GM12878 (cell line): ENCODE measurements at regions not wholly inside any gene's neighbourhood (a gene's known extent, or its start where the extent isn't known, plus 50 kb on each side); places are given as distances from the start of the nearest gene placed in this dataset.

Experiments used
- ATAC-seq: fragments of 200-7000 bp; cut with Tn5 transposase; 3 replicates; pipeline ENCODE4 v1.9.1; 2020; ENCODE audit warnings: mild to moderate bottlenecking, moderate library complexity
- BruUV-seq: library from RNA; stranded (reverse); fragments of 400-500 nt; replicated peaks from 2 replicates; lab custom pipeline; 2021; lab: Mats Ljungman, UMichigan
- CTCF ChIA-PET: fragments of 300-600 bp; sonication (Branson Sonifier 250); formaldehyde crosslinking; extraction: SDS; loops from one replicate; lab custom pipeline; 2021; ENCODE audit warnings: inconsistent platforms; lab: Yijun Ruan, JAX
- POLR2A ChIA-PET: fragments of 350-600 bp; formaldehyde crosslinking; extraction: SDS; loops from one replicate; lab custom pipeline; 2021; ENCODE audit warnings: inconsistent platforms; lab: Charles Lee
- RAD21 ChIA-PET: fragments of 300-600 bp; sonication (Branson Sonifier 250); formaldehyde crosslinking; loops from one replicate; lab custom pipeline; 2023; ENCODE audit warnings: antibody characterized with exemption; ENCODE audit not compliant: unreplicated experiment; lab: Charles Lee
- SMC1A ChIA-PET: fragments of 300-600 bp; sonication (Branson Sonifier 250); formaldehyde crosslinking; loops from one replicate; lab custom pipeline; 2023; ENCODE audit not compliant: unreplicated experiment, uncharacterized antibody; lab: Charles Lee
- DNase-seq: peaks from one replicate; pipeline ENCODE4 v3.0.0-alpha.2; 2011; ENCODE audit warnings: low read depth, low spot score
- FAIRE-seq: peaks from 3 replicates; lab custom pipeline; 2011; peaks lifted over from hg19 to GRCh38; lab: Jason Lieb, UNC
- H2AFZ ChIP-seq: 2 replicates; pipeline ENCODE4 v1.6.0; 2011; ENCODE audit warnings: low read depth, low read length, control low read depth; ENCODE audit not compliant: control insufficient read depth
- H3K27ac ChIP-seq: 2 replicates; pipeline ENCODE4 v1.5.1; 2011; ENCODE audit warnings: control low read depth; ENCODE audit not compliant: control insufficient read depth, insufficient read depth
- H3K27me3 ChIP-seq, 2 experiments: replicated peaks in 1 of 2; 2 replicates each; pipeline versions ENCODE4 v1.6.0 to v1.6.1; 2011; ENCODE audit warnings: low read length in 1 of 2; ENCODE audit not compliant: control insufficient read depth in 2 of 2, insufficient read depth in 2 of 2
- H3K36me3 ChIP-seq, 2 experiments: 2 replicates each; pipeline ENCODE4 v1.5.1; 2011; ENCODE audit warnings: low read length in 1 of 2; ENCODE audit not compliant: control insufficient read depth in 2 of 2, insufficient read depth in 2 of 2
- H3K4me1 ChIP-seq: 2 replicates; pipeline ENCODE4 v1.6.1; 2011; ENCODE audit warnings: mild to moderate bottlenecking, low read length, moderate library complexity, mixed read lengths; ENCODE audit not compliant: control insufficient read depth, insufficient read depth
- H3K4me2 ChIP-seq: 2 replicates; pipeline ENCODE4 v1.6.0; 2011; ENCODE audit warnings: control low read depth; ENCODE audit not compliant: control insufficient read depth, insufficient read depth
- H3K4me3 ChIP-seq: fragments of 200-600 bp; sonication (generic); 2 replicates; pipeline ENCODE4 v1.5.1; 2016
- H3K79me2 ChIP-seq: 2 replicates; pipeline ENCODE4 v1.6.0; 2011; ENCODE audit warnings: low read length; ENCODE audit not compliant: control insufficient read depth, insufficient read depth
- H3K9ac ChIP-seq: 2 replicates; pipeline ENCODE4 v1.8.0; 2011; ENCODE audit warnings: low read length, control low read depth, mixed read lengths; ENCODE audit not compliant: control insufficient read depth, insufficient read depth
- H3K9me3 ChIP-seq: replicated peaks from 3 replicates; pipeline ENCODE4 v1.5.1; 2011; ENCODE audit warnings: mild to moderate bottlenecking, low read length; ENCODE audit not compliant: control insufficient read depth, insufficient read depth
- H4K20me1 ChIP-seq: 2 replicates; pipeline ENCODE4 v1.6.0; 2011; ENCODE audit not compliant: control insufficient read depth, insufficient read depth
- BCL11A ChIP-seq: IDR thresholded peaks from 2 replicates; pipeline ENCODE4 v1.6.1; 2011; ENCODE audit warnings: low read depth, low read length
- BCLAF1 ChIP-seq: fragments of 450-650 bp; IDR thresholded peaks from 2 replicates; pipeline ENCODE4 v1.6.1; 2017; ENCODE audit warnings: antibody characterized with exemption, mild to moderate bottlenecking, moderate library complexity
- BRCA1 ChIP-seq: IDR thresholded peaks from 2 replicates; pipeline ENCODE4 v1.6.1; 2011; ENCODE audit warnings: low read depth, low read length, improper control_type of control experiment
- CEBPB ChIP-seq, 2 experiments: fragments of 150-350 bp in 1 of 2; IDR thresholded peaks; 2 replicates each; pipeline ENCODE4 v1.6.1; 2012 to 2014; ENCODE audit warnings: low read depth in 2 of 2, low read length in 2 of 2, borderline replicate concordance in 1 of 2, inconsistent platforms in 1 of 2
- ESRRA ChIP-seq: IDR thresholded peaks from 2 replicates; pipeline ENCODE4 v1.6.1; 2012; ENCODE audit warnings: mild to moderate bottlenecking, low read length, improper control_type of control experiment
- ETV6 ChIP-seq, 2 experiments: fragments of 450-650 bp in 1 of 2; IDR thresholded peaks in 1 of 2; conservative IDR thresholded peaks in 1 of 2; 2 replicates each; pipeline ENCODE4 v1.6.1; 2014; ENCODE audit warnings: antibody characterized with exemption in 1 of 2, borderline replicate concordance in 1 of 2, low read depth in 1 of 2, mild to moderate bottlenecking in 1 of 2, moderate library complexity in 1 of 2
- GATAD2B ChIP-seq: fragments of 450-650 bp; conservative IDR thresholded peaks from 2 replicates; pipeline ENCODE4 v1.6.1; 2017; ENCODE audit warnings: low read depth, mild to moderate bottlenecking, moderate library complexity
- JUND ChIP-seq: IDR thresholded peaks from 2 replicates; pipeline ENCODE4 v1.6.1; 2012; ENCODE audit warnings: low read depth, mild to moderate bottlenecking, low read length, improper control_type of control experiment, moderate library complexity
- KDM1A ChIP-seq: fragments of 200-600 bp; sonication (generic); IDR thresholded peaks from 2 replicates; pipeline ENCODE4 v1.6.1; 2016; ENCODE audit warnings: borderline replicate concordance
- NR2F1 ChIP-seq: fragments of 450-650 bp; conservative IDR thresholded peaks from 2 replicates; pipeline ENCODE4 v1.6.1; 2017; ENCODE audit warnings: mild to moderate bottlenecking
- PRDM15 ChIP-seq: fragments of 450-650 bp; formaldehyde crosslinking; IDR thresholded peaks from 2 replicates; pipeline ENCODE4 v1.4.0; 2020; ENCODE audit warnings: mild to moderate bottlenecking, moderate library complexity
- SMAD5 ChIP-seq: IDR thresholded peaks from 2 replicates; pipeline ENCODE4 v1.6.1; 2016; ENCODE audit warnings: antibody characterized with exemption, low read depth
- SMC3 ChIP-seq: IDR thresholded peaks from 2 replicates; pipeline ENCODE4 v1.6.1; 2011; ENCODE audit warnings: low read length, improper control_type of control experiment, borderline replicate concordance
- SREBF1 ChIP-seq: IDR thresholded peaks from 2 replicates; pipeline ENCODE4 v1.6.1; 2012; ENCODE audit warnings: mild to moderate bottlenecking, low read length
- TCF7 ChIP-seq: IDR thresholded peaks from 2 replicates; pipeline ENCODE4 v1.6.1; 2014; ENCODE audit warnings: antibody characterized with exemption, borderline replicate concordance
- ZNF24 ChIP-seq: fragments of 450-650 bp; IDR thresholded peaks from 2 replicates; pipeline ENCODE4 v1.6.1; 2017; ENCODE audit warnings: antibody characterized with exemption, mild to moderate bottlenecking
- ZZZ3 ChIP-seq: IDR thresholded peaks from 2 replicates; pipeline ENCODE4 v1.6.1; 2011; ENCODE audit warnings: low read depth; ENCODE audit not compliant: control insufficient read depth, insufficient read length
- WGBS: methylation state at CpG from one replicate; pipeline ENCODE4 v1.1.6; 2016; ENCODE audit warnings: low lambda C conversion rate; ENCODE audit not compliant: insufficient replicate concordance, insufficient coverage; ENCODE audit errors: missing lambda C conversion rate; 5-methylcytosine and 5-hydroxymethylcytosine counted together
- in situ Hi-C: fragments of 300-500 bp; cut with MboI; formaldehyde crosslinking; loops from 9 replicates; pipeline ENCODE4 v1.14.3; 2018; ENCODE audit warnings: mixed read lengths
- intact Hi-C: fragments of 100-400 bp; cut with micrococcal nuclease; formaldehyde crosslinking; loops from one replicate; pipeline ENCODE4 v1.14.2; 2022; ENCODE audit not compliant: unreplicated experiment

- ATAC-seq: no peak
- Histone ChIP-seq H3K4me1 (no peaks in the 10 kb centered on the region), H3K4me3 (no peak overlapping the region), H3K9ac (no peak overlapping the region), H3K36me3 (no peaks in the 10 kb centered on the region), H3K27me3 (no peaks in the 10 kb centered on the region), H4K20me1 (no peaks in the 10 kb centered on the region), H2AFZ (no peak overlapping the region), H3K4me2 (no peak overlapping the region), H3K27ac (no peak overlapping the region), H3K9me3 (no peaks in the 10 kb centered on the region), H3K79me2 (no peaks in the 10 kb centered on the region)
- intact Hi-C loops (no loop called here), in situ Hi-C loops (no loop called here)
- no TSS peak for BruUV-seq
- POLR2A ChIA-PET: no interaction called here
- DNase-seq: no peak
- SMC1A ChIA-PET: no interaction called here
- CTCF ChIA-PET: interaction anchor here (1.0 kb wide), 1 partner anchor 11 kb away, joined by 3 read pairs; no protein-coding TSS in a partner anchor
- no peak for FAIRE-seq
- WGBS: 29% methylated on average over 4 of the region's 4 CpGs
- RAD21 ChIA-PET: no interaction called here
- TF ChIP-seq SMAD5 (no peak), ZNF24 (no peak), GATAD2B (no peak), KDM1A (no peak), PRDM15 (CRISPR knock-in tag) (no peak), ESRRA (no peak), ETV6 (conservative IDR thresholded peaks at IDR 0.05 in 1 of 2, IDR thresholded peaks at IDR 0.05 in 1 of 2; ENCODE audit: borderline replicate concordance in 1 of 2, low read depth in 1 of 2) (no peak), BCLAF1 (no peak), CEBPB (IDR thresholded peaks at IDR 0.05; ENCODE audit: borderline replicate concordance in 1 of 2, low read depth in 2 of 2, low read length in 2 of 2) (no peak), TCF7 (no peak), NR2F1 (no peak), SMC3 (no peak), ZZZ3 (no peak), BCL11A (no peak), BRCA1 (no peak), JUND (no peak), SREBF1 (no peak)
Observed at GRCh38 chr14:84323978-84324377, 1206.0 kb upstream of the FLRT2 start.
